ENCODE measurements at regions not wholly inside any gene's neighbourhood (a gene's known extent, or its start where the extent isn't known, plus 50 kb on each side); places are given as distances from the start of the nearest gene placed in this dataset.

DNA sequence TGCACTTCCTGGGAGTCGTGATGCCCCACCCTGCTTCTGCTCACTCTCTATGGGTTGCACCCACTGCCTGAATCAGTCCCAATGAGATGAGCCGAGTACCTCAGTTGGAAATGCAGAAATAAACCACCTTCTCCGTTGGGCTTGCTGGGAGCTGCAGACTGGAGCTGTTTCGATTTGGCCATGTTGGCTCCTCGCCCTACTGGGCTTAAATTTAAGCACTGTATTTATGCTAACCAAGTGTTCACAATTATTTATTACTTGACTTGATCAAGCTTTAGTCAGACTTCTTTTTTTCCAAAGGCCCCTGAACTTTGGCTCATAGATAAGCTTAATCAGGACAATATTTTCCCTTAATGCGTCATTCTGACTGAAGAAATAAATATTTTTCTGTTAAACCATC, 1072.4 kb upstream of the CDH9 start:
- no peak overlapping the region for H2AFZ ChIP-seq (ENCODE audit: low read length)
- no TSS peak for BruUV-seq (replicated peaks)

DNA sequence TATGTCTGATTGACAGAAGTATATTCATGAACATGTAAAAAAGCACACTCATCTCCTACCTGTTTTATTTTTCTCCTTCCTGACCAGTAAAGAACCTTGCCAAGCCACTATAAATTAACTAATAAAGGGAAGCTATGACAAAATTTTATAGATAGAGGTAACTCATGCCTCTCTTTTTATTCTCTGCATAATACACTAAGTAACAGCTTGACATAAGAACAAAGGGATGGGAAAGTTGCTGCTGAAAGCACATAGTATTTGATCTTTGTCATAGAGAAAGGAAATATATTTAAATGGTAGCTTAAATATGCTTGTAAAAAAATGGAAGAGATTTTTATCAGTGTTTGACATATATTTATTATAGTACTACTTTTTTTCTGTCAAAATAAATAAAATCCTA, 1065.7 kb upstream of the CDH9 start:
- H3K36me3 ChIP-seq (ENCODE audit: insufficient read depth, low read length) = no peaks in the 10 kb centered on the region
- no peak overlapping the region for H3K4me2 ChIP-seq (ENCODE audit: low read length)
- H3K9me3 ChIP-seq (ENCODE audit: low read length) = 0 out of 2 replicates have a peak, but pooled peaks cover 9% of the 10 kb centered on the region
- no peak for DNase-seq (ENCODE audit: low spot score)
- no peak overlapping the region for H3K27ac ChIP-seq (ENCODE audit: low read depth, low read length, poor library complexity, severe bottlenecking)
- H3K4me3 ChIP-seq (ENCODE audit: low read depth, low read length, poor library complexity, severe bottlenecking) = no peak overlapping the region
- H4K20me1 ChIP-seq (ENCODE audit: insufficient read depth, low read length) = no peaks in the 10 kb centered on the region
- intact Hi-C loops (cut with micrococcal nuclease; ENCODE audit: unreplicated experiment) = no loop called here
- no TSS peak for BruUV-seq (replicated peaks)
- ChIA-PET CTCF (ENCODE audit: unreplicated experiment) (no interaction called here), POLR2A (no interaction called here)
- no peaks in the 10 kb centered on the region for H3K4me1 ChIP-seq (ENCODE audit: insufficient read depth, low read length, poor library complexity, severe bottlenecking)
- no peak for TF ChIP-seq EZH2phosphoT487 (IDR thresholded peaks at IDR 0.05; ENCODE audit: borderline replicate concordance, low read depth, low read length)
- TF ChIP-seq, protein P1, sequence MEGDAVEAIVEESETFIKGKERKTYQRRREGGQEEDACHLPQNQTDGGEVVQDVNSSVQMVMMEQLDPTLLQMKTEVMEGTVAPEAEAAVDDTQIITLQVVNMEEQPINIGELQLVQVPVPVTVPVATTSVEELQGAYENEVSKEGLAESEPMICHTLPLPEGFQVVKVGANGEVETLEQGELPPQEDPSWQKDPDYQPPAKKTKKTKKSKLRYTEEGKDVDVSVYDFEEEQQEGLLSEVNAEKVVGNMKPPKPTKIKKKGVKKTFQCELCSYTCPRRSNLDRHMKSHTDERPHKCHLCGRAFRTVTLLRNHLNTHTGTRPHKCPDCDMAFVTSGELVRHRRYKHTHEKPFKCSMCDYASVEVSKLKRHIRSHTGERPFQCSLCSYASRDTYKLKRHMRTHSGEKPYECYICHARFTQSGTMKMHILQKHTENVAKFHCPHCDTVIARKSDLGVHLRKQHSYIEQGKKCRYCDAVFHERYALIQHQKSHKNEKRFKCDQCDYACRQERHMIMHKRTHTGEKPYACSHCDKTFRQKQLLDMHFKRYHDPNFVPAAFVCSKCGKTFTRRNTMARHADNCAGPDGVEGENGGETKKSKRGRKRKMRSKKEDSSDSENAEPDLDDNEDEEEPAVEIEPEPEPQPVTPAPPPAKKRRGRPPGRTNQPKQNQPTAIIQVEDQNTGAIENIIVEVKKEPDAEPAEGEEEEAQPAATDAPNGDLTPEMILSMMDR (conservative IDR thresholded peaks at IDR 0.05; ENCODE audit: low read length) = no peak
- H3K9me2 ChIP-seq (ENCODE audit: insufficient read depth, low read length) = no peaks in the 10 kb centered on the region
- H3K79me2 ChIP-seq (ENCODE audit: insufficient read depth, low read depth, low read length) = no peaks in the 10 kb centered on the region
- no peak overlapping the region for H2AFZ ChIP-seq (ENCODE audit: low read length)

More for the DNA sequence above, 1072.4 kb upstream of the CDH9 start:
- DNase-seq (ENCODE audit: low spot score) = no peak
- ChIA-PET CTCF (ENCODE audit: unreplicated experiment) (no interaction called here), POLR2A (no interaction called here)
- Histone ChIP-seq H3K4me1 (ENCODE audit: insufficient read depth, low read length, poor library complexity, severe bottlenecking) (no peaks in the 10 kb centered on the region), H3K4me2 (ENCODE audit: low read length) (no peak overlapping the region), H4K20me1 (ENCODE audit: insufficient read depth, low read length) (no peaks in the 10 kb centered on the region), H3K79me2 (ENCODE audit: insufficient read depth, low read depth, low read length) (no peaks in the 10 kb centered on the region), H3K4me3 (ENCODE audit: low read depth, low read length, poor library complexity, severe bottlenecking) (no peak overlapping the region), H3K9me2 (ENCODE audit: insufficient read depth, low read length) (no peaks in the 10 kb centered on the region), H3K27ac (ENCODE audit: low read depth, low read length, poor library complexity, severe bottlenecking) (no peak overlapping the region), H3K9me3 (ENCODE audit: low read length) (0 out of 2 replicates have a peak, but pooled peaks cover 6% of the 10 kb centered on the region), H3K36me3 (ENCODE audit: insufficient read depth, low read length) (no peaks in the 10 kb centered on the region)
- no peak for TF ChIP-seq EZH2phosphoT487 (IDR thresholded peaks at IDR 0.05; ENCODE audit: borderline replicate concordance, low read depth, low read length)
- TF ChIP-seq, protein P1 (conservative IDR thresholded peaks at IDR 0.05; ENCODE audit: low read length) = no peak
- intact Hi-C loops (cut with micrococcal nuclease; ENCODE audit: unreplicated experiment) = no loop called here

DNA sequence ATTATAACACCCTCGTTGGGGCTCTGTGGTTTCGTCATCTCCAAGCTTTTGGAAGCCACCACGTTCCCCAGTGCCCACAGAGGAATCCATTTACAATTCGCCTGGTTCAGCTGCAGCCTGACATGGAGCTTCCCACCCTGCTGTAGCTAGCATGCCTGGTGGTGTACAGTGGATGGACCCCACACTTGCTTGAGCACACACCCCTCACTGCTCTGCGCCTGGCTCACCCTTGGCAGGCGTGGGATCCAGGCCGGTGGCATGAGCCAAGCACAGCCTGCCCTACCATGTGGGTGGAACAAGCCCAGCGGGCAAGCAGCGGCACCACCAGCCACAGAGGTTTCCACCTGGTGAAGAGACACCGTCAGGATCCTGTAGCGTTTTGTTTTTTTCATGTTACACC, 1045.7 kb upstream of the CDH9 start:
- intact Hi-C loops (cut with micrococcal nuclease; ENCODE audit: unreplicated experiment) = no loop called here
- ChIA-PET CTCF (ENCODE audit: unreplicated experiment) (no interaction called here), POLR2A (interaction anchor here (1.1 kb wide), 1 partner anchor 9 kb away, joined by 4 read pairs; no protein-coding TSS in a partner anchor)
- no peak overlapping the region for H3K4me2 ChIP-seq (ENCODE audit: low read length)
- H3K4me3 ChIP-seq (ENCODE audit: low read depth, low read length, poor library complexity, severe bottlenecking) = no peak overlapping the region
- no peak overlapping the region for H2AFZ ChIP-seq (ENCODE audit: low read length)
- no peak for DNase-seq (ENCODE audit: low spot score)
- H3K9me2 ChIP-seq (ENCODE audit: insufficient read depth, low read length) = no peaks in the 10 kb centered on the region
- no peaks in the 10 kb centered on the region for H4K20me1 ChIP-seq (ENCODE audit: insufficient read depth, low read length)
- BruUV-seq (replicated peaks) = no TSS peak
- H3K27ac ChIP-seq (ENCODE audit: low read depth, low read length, poor library complexity, severe bottlenecking) = no peak overlapping the region
- H3K36me3 ChIP-seq (ENCODE audit: insufficient read depth, low read length) = no peaks in the 10 kb centered on the region
- no peaks in the 10 kb centered on the region for H3K4me1 ChIP-seq (ENCODE audit: insufficient read depth, low read length, poor library complexity, severe bottlenecking)
- no peaks in the 10 kb centered on the region for H3K79me2 ChIP-seq (ENCODE audit: insufficient read depth, low read depth, low read length)
- H3K9me3 ChIP-seq (ENCODE audit: low read length) = peaks cover 6% of the 10 kb centered on the region; the same call in 1 of the 2 replicates
- TF ChIP-seq, protein P1 (conservative IDR thresholded peaks at IDR 0.05; ENCODE audit: low read length) = no peak
- no peak for TF ChIP-seq EZH2phosphoT487 (IDR thresholded peaks at IDR 0.05; ENCODE audit: borderline replicate concordance, low read depth, low read length)

Measured in OCI-LY7 (cell line).